ENCODE measurements at regions not wholly inside any gene's neighbourhood (a gene's known extent, or its start where the extent isn't known, plus 50 kb on each side); places are given as distances from the start of the nearest gene placed in this dataset.

DNA sequence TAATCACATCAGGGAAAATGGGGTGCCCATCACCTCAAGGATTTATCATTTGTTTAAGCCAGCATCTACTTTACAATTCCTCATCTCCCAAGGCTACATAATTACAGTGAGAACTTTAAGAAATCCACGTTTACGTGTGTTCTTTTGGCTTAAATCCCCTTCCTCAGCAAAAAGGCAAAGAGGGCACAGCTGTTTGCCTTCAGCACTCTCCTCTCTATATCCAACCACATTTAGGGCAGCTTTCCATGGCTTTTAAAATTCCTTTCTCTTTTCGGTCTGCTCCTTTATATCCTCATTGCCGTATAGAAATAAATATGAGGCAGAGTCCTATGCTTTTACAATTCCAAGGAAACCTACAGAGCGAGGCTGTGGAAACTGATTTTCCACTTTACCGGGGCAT, 175.9 kb downstream of the EMP1 start:
- TF ChIP-seq, protein P1, sequence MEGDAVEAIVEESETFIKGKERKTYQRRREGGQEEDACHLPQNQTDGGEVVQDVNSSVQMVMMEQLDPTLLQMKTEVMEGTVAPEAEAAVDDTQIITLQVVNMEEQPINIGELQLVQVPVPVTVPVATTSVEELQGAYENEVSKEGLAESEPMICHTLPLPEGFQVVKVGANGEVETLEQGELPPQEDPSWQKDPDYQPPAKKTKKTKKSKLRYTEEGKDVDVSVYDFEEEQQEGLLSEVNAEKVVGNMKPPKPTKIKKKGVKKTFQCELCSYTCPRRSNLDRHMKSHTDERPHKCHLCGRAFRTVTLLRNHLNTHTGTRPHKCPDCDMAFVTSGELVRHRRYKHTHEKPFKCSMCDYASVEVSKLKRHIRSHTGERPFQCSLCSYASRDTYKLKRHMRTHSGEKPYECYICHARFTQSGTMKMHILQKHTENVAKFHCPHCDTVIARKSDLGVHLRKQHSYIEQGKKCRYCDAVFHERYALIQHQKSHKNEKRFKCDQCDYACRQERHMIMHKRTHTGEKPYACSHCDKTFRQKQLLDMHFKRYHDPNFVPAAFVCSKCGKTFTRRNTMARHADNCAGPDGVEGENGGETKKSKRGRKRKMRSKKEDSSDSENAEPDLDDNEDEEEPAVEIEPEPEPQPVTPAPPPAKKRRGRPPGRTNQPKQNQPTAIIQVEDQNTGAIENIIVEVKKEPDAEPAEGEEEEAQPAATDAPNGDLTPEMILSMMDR (IDR thresholded peaks at IDR 0.05; ENCODE audit: low read length) = no peak
- no peak for TF ChIP-seq EZH2 (optimal IDR thresholded peaks at IDR 0.05; ENCODE audit: low read depth, low read length)

All from MM.1S (cell line).